HCT116 (cell line): ENCODE measurements at regions not wholly inside any gene's neighbourhood (a gene's known extent, or its start where the extent isn't known, plus 50 kb on each side); places are given as distances from the start of the nearest gene placed in this dataset.

Experiments used
- ATAC-seq: fragments of 200-7000 bp; cut with Tn5 transposase; 2 replicates; pipeline ENCODE4 v1.9.1; 2020; ENCODE audit warnings: mild to moderate bottlenecking, moderate library complexity
- BruUV-seq: library from RNA; stranded (reverse); fragments of 400-500 nt; replicated peaks from 2 replicates; lab custom pipeline; 2021; lab: Mats Ljungman, UMichigan
- CTCF ChIA-PET: fragments of 300-600 bp; sonication (Branson Sonifier 250); formaldehyde crosslinking; loops from one replicate; lab custom pipeline; 2021; ENCODE audit warnings: antibody characterized with exemption; lab: Charles Lee
- POLR2A ChIA-PET: fragments of 300-600, 350-600 bp; sonication (Branson Sonifier 250); formaldehyde crosslinking; loops from one replicate; lab custom pipeline; 2021; ENCODE audit warnings: antibody characterized with exemption; lab: Charles Lee
- RAD21 ChIA-PET, 2 experiments: fragments of 300-600 bp; sonication (Branson Sonifier 250); formaldehyde crosslinking; loops; one replicate each; lab custom pipeline; 2023; ENCODE audit warnings: low total read pairs in 2 of 2; ENCODE audit not compliant: uncharacterized antibody in 2 of 2, unreplicated experiment in 2 of 2, low non-redundant PET in 1 of 2; lab: Charles Lee
- DNase-seq: peaks from one replicate; pipeline ENCODE4 v3.0.0-alpha.2; 2010; ENCODE audit warnings: low read depth, low spot score
- H2AFZ ChIP-seq: fragments of 200-600 bp; shearing (Covaris generic), sonication (generic); 2 replicates; pipeline ENCODE4 v1.6.1; 2017; ENCODE audit warnings: low read depth, mixed run types, mixed read lengths, antibody characterized with exemption, low read length; ENCODE audit not compliant: poor library complexity, severe bottlenecking
- H3K27ac ChIP-seq: 2 replicates; pipeline ENCODE4 v1.5.1; 2012; ENCODE audit warnings: low read depth, low read length
- H3K27me3 ChIP-seq: fragments of 200-600 bp; sonication (generic); 2 replicates; pipeline ENCODE4 v1.6.1; 2016; ENCODE audit warnings: mixed run types, low read length, mixed read lengths; ENCODE audit not compliant: insufficient read depth
- H3K36me3 ChIP-seq, 2 experiments: fragments of 200-500 bp in 1 of 2; fragments of 200-600 bp in 1 of 2; sonication (Bioruptor generic) in 1 of 2; sonication (generic) in 1 of 2; 2 replicates each; pipeline versions ENCODE4 v1.5.1 to v1.6.1; 2014 to 2016; ENCODE audit warnings: low read length in 2 of 2, inconsistent platforms in 1 of 2, mixed read lengths in 1 of 2, mixed run types in 1 of 2; ENCODE audit not compliant: insufficient read depth in 2 of 2, control insufficient read depth in 1 of 2
- H3K4me1 ChIP-seq, 2 experiments: fragments of 200-600 bp in 1 of 2; sonication (generic) in 1 of 2; 2 replicates each; pipeline versions ENCODE4 v1.5.1 to v1.6.1; 2012 to 2017; ENCODE audit warnings: low read length in 2 of 2, inconsistent platforms in 1 of 2, mild to moderate bottlenecking in 1 of 2, mixed read lengths in 1 of 2, mixed run types in 1 of 2, moderate library complexity in 1 of 2; ENCODE audit not compliant: insufficient read depth in 2 of 2, control insufficient read depth in 1 of 2
- H3K4me2 ChIP-seq: fragments of 200-600 bp; sonication (generic); 2 replicates; pipeline ENCODE4 v1.6.1; 2017; ENCODE audit warnings: mixed run types, low read length, mixed read lengths
- H3K4me3 ChIP-seq, 2 experiments: fragments of 200-600 bp in 1 of 2; sonication (generic) in 1 of 2; replicated peaks in 1 of 2; 2 replicates each; pipeline ENCODE4 v1.5.1; 2011 to 2016; ENCODE audit warnings: low read length in 2 of 2, control low read depth in 1 of 2, low read depth in 1 of 2, mild to moderate bottlenecking in 1 of 2, mixed read lengths in 1 of 2, mixed run types in 1 of 2
- H3K79me2 ChIP-seq: fragments of 200-600 bp; sonication (generic); 2 replicates; pipeline ENCODE4 v1.6.1; 2017; ENCODE audit warnings: mild to moderate bottlenecking, mixed run types, low read length, moderate library complexity, mixed read lengths; ENCODE audit not compliant: insufficient read depth
- H3K9ac ChIP-seq: fragments of 200-600 bp; sonication (generic); 2 replicates; pipeline ENCODE4 v1.6.1; 2016; ENCODE audit warnings: low read length, mixed read lengths
- H3K9me2 ChIP-seq: fragments of 200-600 bp; sonication (generic), shearing (Covaris generic); 2 replicates; pipeline ENCODE4 v1.6.1; 2017; ENCODE audit warnings: mixed run types, mild to moderate bottlenecking, moderate library complexity; ENCODE audit not compliant: insufficient read depth
- H3K9me3 ChIP-seq, 2 experiments: fragments of 200-500 bp in 1 of 2; fragments of 200-600 bp in 1 of 2; sonication (Bioruptor generic) in 1 of 2; sonication (generic) in 1 of 2; 2 replicates each; pipeline ENCODE4 v1.6.1; 2014 to 2017; ENCODE audit warnings: low read length in 2 of 2, mixed read lengths in 2 of 2, inconsistent platforms in 1 of 2, low read depth in 1 of 2, mild to moderate bottlenecking in 1 of 2, mixed run types in 1 of 2, moderate library complexity in 1 of 2; ENCODE audit not compliant: control insufficient read depth in 1 of 2, insufficient read depth in 1 of 2
- H4K20me1 ChIP-seq: fragments of 200-600 bp; sonication (generic), shearing (Covaris generic); 2 replicates; pipeline ENCODE4 v1.6.1; 2017; ENCODE audit warnings: mixed run types, mild to moderate bottlenecking, moderate library complexity; ENCODE audit not compliant: insufficient read depth
- CBX3 ChIP-seq: IDR thresholded peaks from 2 replicates; pipeline ENCODE4 v1.6.1; 2012; ENCODE audit warnings: low read depth
- CEBPB ChIP-seq: IDR thresholded peaks from 2 replicates; pipeline ENCODE4 v1.6.1; 2012; ENCODE audit warnings: low read depth
- ELF1 ChIP-seq: IDR thresholded peaks from 2 replicates; pipeline ENCODE4 v1.6.1; 2012; ENCODE audit warnings: low read depth, borderline replicate concordance
- EZH2phosphoT487 ChIP-seq: fragments of 200-600 bp; IDR thresholded peaks from 2 replicates; pipeline ENCODE4 v1.6.1; 2018; ENCODE audit warnings: antibody characterized with exemption, borderline replicate concordance
- FOSL1 ChIP-seq: IDR thresholded peaks from 2 replicates; pipeline ENCODE4 v1.6.1; 2012; ENCODE audit warnings: low read depth
- REST ChIP-seq: IDR thresholded peaks from 2 replicates; pipeline ENCODE4 v1.6.1; 2012; ENCODE audit warnings: low read depth
- TCF7L2 ChIP-seq: IDR thresholded peaks from 2 replicates; pipeline ENCODE4 v1.7.0; 2011; ENCODE audit warnings: borderline replicate concordance, inconsistent platforms; ENCODE audit not compliant: insufficient read depth, insufficient read length; ENCODE audit errors: extremely low read depth
- YY1 ChIP-seq: IDR thresholded peaks from 2 replicates; pipeline ENCODE4 v1.6.1; 2011; ENCODE audit warnings: low read length, low read depth, moderate library complexity, mild to moderate bottlenecking; ENCODE audit not compliant: insufficient replicate concordance; ENCODE audit errors: extremely low read depth
- ZBTB33 ChIP-seq: IDR thresholded peaks from 2 replicates; pipeline ENCODE4 v1.6.1; 2011; ENCODE audit warnings: mild to moderate bottlenecking, low read length, moderate library complexity; ENCODE audit not compliant: insufficient replicate concordance; ENCODE audit errors: extremely low read depth
- intact Hi-C: fragments of 100-400 bp; cut with micrococcal nuclease; formaldehyde crosslinking; loops from 2 replicates; pipeline ENCODE4 v1.10.0; 2022

DNA sequence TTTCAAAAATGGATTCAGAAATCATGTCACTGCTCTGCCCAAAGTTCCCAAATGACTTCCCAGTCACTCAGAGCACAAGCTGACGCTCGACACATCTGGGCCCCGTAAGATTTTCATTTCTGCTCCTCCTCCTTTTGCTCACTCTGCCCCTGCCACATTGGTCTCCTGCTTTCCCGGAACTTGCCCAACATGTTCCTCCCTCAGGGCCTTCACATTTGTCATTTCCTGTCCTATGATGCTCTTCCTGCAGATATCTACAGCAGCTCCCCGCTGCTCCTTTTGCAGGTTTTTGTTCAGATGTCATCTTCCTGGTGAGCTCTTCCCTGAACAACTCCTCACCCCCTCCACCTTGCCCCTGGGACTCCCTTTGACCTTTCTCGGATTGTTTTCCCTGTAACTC, 58.5 kb upstream of the IVNS1ABP start (continued):
- no peak for TF ChIP-seq ELF1
- TF ChIP-seq YY1 = no peak
- TF ChIP-seq REST = no peak

- intact Hi-C loops = no loop called here
- ChIA-PET CTCF (no interaction called here), POLR2A (no interaction called here), RAD21 (no interaction called here)
- no peak for TF ChIP-seq TCF7L2
- TF ChIP-seq CBX3 = no peak
- no peak for TF ChIP-seq REST
- TF ChIP-seq ZBTB33 = no peak
- no peak for TF ChIP-seq CEBPB
- TF ChIP-seq ELF1 = no peak
- no peak for TF ChIP-seq FOSL1
- TF ChIP-seq EZH2phosphoT487 = no peak
- Histone ChIP-seq H3K4me1 (no peaks in the 10 kb centered on the region), H3K79me2 (no peaks in the 10 kb centered on the region), H3K9me3 (no peaks in the 10 kb centered on the region), H3K9ac (no peak overlapping the region), H3K27me3 (no peaks in the 10 kb centered on the region), H2AFZ (no peak overlapping the region), H3K27ac (no peak overlapping the region), H3K9me2 (no peaks in the 10 kb centered on the region), H3K4me3 (no peak overlapping the region), H4K20me1 (no peaks in the 10 kb centered on the region), H3K4me2 (no peak overlapping the region), H3K36me3 (no peaks in the 10 kb centered on the region)
- DNase-seq = no peak
- BruUV-seq = no TSS peak
- ATAC-seq = no peak
These were observed 56.9 kb upstream of the IVNS1ABP start for GRCh38 chr1:185373813-185374529.
